HG02571 (cell line): ENCODE measurements at regions not wholly inside any gene's neighbourhood (a gene's known extent, or its start where the extent isn't known, plus 50 kb on each side); places are given as distances from the start of the nearest gene placed in this dataset.
"Not testable (repeated sequence)": the region's sequence is repeated elsewhere in the genome, so short reads cannot be mapped to it uniquely, and the experiment has no call there.

ENCODE experiments used
- ATAC-seq: cut with Tn5 transposase; IDR thresholded peaks from one replicate; pipeline ENCODE4 v1.9.1; 2021; ENCODE audit warnings: mild to moderate bottlenecking, moderate library complexity; ENCODE audit not compliant: unreplicated experiment

- not testable (repeated sequence) for ATAC-seq
These were observed 142.0 kb upstream of the ZNF469 start for GRCh38 chr16:88240776-88241175.

- not testable (repeated sequence) for ATAC-seq
These were observed 141.1 kb upstream of the ZNF469 start for GRCh38 chr16:88241404-88242311.

GRCh38 chr16:88242312-88243295 is 140.2 kb upstream of the ZNF469 start:
- not testable (repeated sequence) for ATAC-seq

GRCh38 chr16:88243921-88244320 is 138.8 kb upstream of the ZNF469 start:
- ATAC-seq, result not testable (repeated sequence)

- ATAC-seq, result not testable (repeated sequence)
These were observed 137.3 kb upstream of the ZNF469 start for GRCh38 chr16:88245241-88246081.

GRCh38 chr16:88246955-88247582 is 135.7 kb upstream of the ZNF469 start:
- ATAC-seq, result not testable (repeated sequence)

- ATAC-seq, result not testable (repeated sequence)
These were observed 135.2 kb upstream of the ZNF469 start for GRCh38 chr16:88247583-88247966.

- ATAC-seq, result not testable (repeated sequence)
These were observed 134.0 kb upstream of the ZNF469 start for GRCh38 chr16:88248761-88249160.

- ATAC-seq, result not testable (repeated sequence)
These were observed 132.4 kb upstream of the ZNF469 start for GRCh38 chr16:88250381-88250780.

- ATAC-seq, result not testable (repeated sequence)
These were observed 130.5 kb upstream of the ZNF469 start for GRCh38 chr16:88252057-88252794.

- ATAC-seq, result not testable (repeated sequence)
These were observed 124.6 kb upstream of the ZNF469 start for GRCh38 chr16:88258141-88258540.

- not testable (repeated sequence) for ATAC-seq
These were observed 123.8 kb upstream of the ZNF469 start for GRCh38 chr16:88258764-88259525.

- not testable (repeated sequence) for ATAC-seq
These were observed 123.2 kb upstream of the ZNF469 start for GRCh38 chr16:88259538-88259937.

GRCh38 chr16:88260146-88260545 is 122.6 kb upstream of the ZNF469 start:
- not testable (repeated sequence) for ATAC-seq

GRCh38 chr16:88260881-88261665 is 121.7 kb upstream of the ZNF469 start:
- not testable (repeated sequence) for ATAC-seq

GRCh38 chr16:88261814-88262605 is 120.7 kb upstream of the ZNF469 start:
- ATAC-seq, result not testable (repeated sequence)
